ENCODE measurements at regions not wholly inside any gene's neighbourhood (a gene's known extent, or its start where the extent isn't known, plus 50 kb on each side); places are given as distances from the start of the nearest gene placed in this dataset.

- ATAC-seq (no peak), DNase-seq (ENCODE audit: low spot score) (no peak)
- intact Hi-C loops (cut with DNase I) = no loop called here
Measured at GRCh38 chr5:164360589-164360988, 855.2 kb downstream of the MAT2B start.

- no peak for ATAC-seq
- intact Hi-C loops (cut with DNase I) = no loop called here
- DNase-seq (ENCODE audit: low spot score) = no peak
Measured at GRCh38 chr5:164361986-164362385, 856.6 kb downstream of the MAT2B start.

GRCh38 chr5:164362835-164363234 is 857.4 kb downstream of the MAT2B start:
- intact Hi-C loops (cut with DNase I) = no loop called here
- no peak for ATAC-seq

GRCh38 chr5:164364237-164365208 is 859.1 kb downstream of the MAT2B start:
- ATAC-seq (no peak), DNase-seq (ENCODE audit: low spot score) (no peak)
- intact Hi-C loops (cut with DNase I) = loop anchor here (1.0 kb wide), 1 partner anchor 13 kb away; no protein-coding TSS in a partner anchor

More at GRCh38 chr5:164362835-164363234, 857.4 kb downstream of the MAT2B start:
- no peak for DNase-seq (ENCODE audit: low spot score)

GRCh38 chr5:164370841-164371240 is 865.4 kb downstream of the MAT2B start:
- ATAC-seq (no peak), DNase-seq (ENCODE audit: low spot score) (no peak)
- intact Hi-C loops (cut with DNase I) = no loop called here

GRCh38 chr5:164372892-164373291 is 867.5 kb downstream of the MAT2B start:
- intact Hi-C loops (cut with DNase I) = no loop called here
- DNase-seq (ENCODE audit: low spot score) (no peak), ATAC-seq (no peak)

- ATAC-seq (no peak), DNase-seq (ENCODE audit: low spot score) (no peak)
- intact Hi-C loops (cut with DNase I) = no loop called here
Measured at GRCh38 chr5:164373876-164374275, 868.5 kb downstream of the MAT2B start.

GRCh38 chr5:164375051-164375450 is 869.6 kb downstream of the MAT2B start:
- ATAC-seq = no peak

GRCh38 chr5:164376843-164377242 is 871.4 kb downstream of the MAT2B start:
- ATAC-seq (no peak), DNase-seq (ENCODE audit: low spot score) (no peak)
- intact Hi-C loops (cut with DNase I) = loop anchor here (1.0 kb wide), 1 partner anchor 12 kb away; no protein-coding TSS in a partner anchor

More at GRCh38 chr5:164375051-164375450, 869.6 kb downstream of the MAT2B start:
- DNase-seq (ENCODE audit: low spot score) = no peak
- intact Hi-C loops (cut with DNase I) = no loop called here

GRCh38 chr5:164377746-164378145 is 872.3 kb downstream of the MAT2B start:
- intact Hi-C loops (cut with DNase I) = loop anchor here (1.0 kb wide), 1 partner anchor 12 kb away; no protein-coding TSS in a partner anchor
- no peak for ATAC-seq
- no peak for DNase-seq (ENCODE audit: low spot score)

- no peak for ATAC-seq
- no peak for DNase-seq (ENCODE audit: low spot score)
- intact Hi-C loops (cut with DNase I) = no loop called here
Measured at GRCh38 chr5:164383662-164384061, 878.2 kb downstream of the MAT2B start.

GRCh38 chr5:164392531-164392930 is 887.1 kb downstream of the MAT2B start:
- no peak for ATAC-seq
- intact Hi-C loops (cut with DNase I) = loop anchor here (5.0 kb wide), 1 partner anchor 985 kb away; no protein-coding TSS in a partner anchor

GRCh38 chr5:164394686-164395194 is 889.3 kb downstream of the MAT2B start:
- no peak for DNase-seq (ENCODE audit: low spot score)
- ATAC-seq = no peak
- intact Hi-C loops (cut with DNase I) = loop anchor here (5.0 kb wide), 1 partner anchor 983 kb away; no protein-coding TSS in a partner anchor

More at GRCh38 chr5:164392531-164392930, 887.1 kb downstream of the MAT2B start:
- DNase-seq (ENCODE audit: low spot score) = no peak

- DNase-seq (ENCODE audit: low spot score) = no peak
- no peak for ATAC-seq
- intact Hi-C loops (cut with DNase I) = no loop called here
Measured at GRCh38 chr5:164412531-164412930, 907.1 kb downstream of the MAT2B start.

GRCh38 chr5:164420161-164420560 is 914.7 kb downstream of the MAT2B start:
- no peak for DNase-seq (ENCODE audit: low spot score)
- intact Hi-C loops (cut with DNase I) = no loop called here
- ATAC-seq = no peak

GRCh38 chr5:164422400-164422799 is 917.0 kb downstream of the MAT2B start:
- intact Hi-C loops (cut with DNase I) = no loop called here
- ATAC-seq = no peak
- DNase-seq (ENCODE audit: low spot score) = no peak

GRCh38 chr5:164431634-164432304 is 926.4 kb downstream of the MAT2B start:
- ATAC-seq = no peak
- intact Hi-C loops (cut with DNase I) = no loop called here
- no peak for DNase-seq (ENCODE audit: low spot score)

GRCh38 chr5:164433106-164433870 is 927.9 kb downstream of the MAT2B start:
- ATAC-seq (no peak), DNase-seq (ENCODE audit: low spot score) (no peak)
- intact Hi-C loops (cut with DNase I) = no loop called here

GRCh38 chr5:164435576-164435975 is 930.2 kb downstream of the MAT2B start:
- DNase-seq (ENCODE audit: low spot score) (no peak), ATAC-seq (no peak)
- intact Hi-C loops (cut with DNase I) = no loop called here

All from sciatic nerve (tissue), 2 donors.